ENCODE measurements at regions not wholly inside any gene's neighbourhood (a gene's known extent, or its start where the extent isn't known, plus 50 kb on each side); places are given as distances from the start of the nearest gene placed in this dataset.
A peak's percentile ranks its signal among the peaks of the same experiment; 100 is the strongest.

DNA sequence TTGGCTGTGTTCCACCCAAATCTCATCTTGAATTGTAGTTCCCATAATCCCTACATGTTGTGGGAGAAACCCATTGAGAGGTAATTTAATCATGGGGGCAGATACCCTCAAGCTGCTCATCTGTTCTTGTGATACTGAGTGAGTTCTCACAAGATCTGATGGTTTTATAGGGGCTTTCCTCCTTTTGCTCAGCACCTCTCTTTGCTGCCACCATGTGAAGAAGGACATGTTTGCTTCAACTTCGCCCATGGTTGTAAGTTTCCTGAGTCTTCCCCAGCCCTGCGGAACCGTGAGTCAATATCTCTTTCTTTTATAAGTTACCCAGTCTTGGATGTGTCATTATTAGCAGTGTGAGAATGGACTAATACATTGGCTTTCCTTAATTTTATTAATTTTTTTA is 527.8 kb downstream of the MDFIC start:
- Histone ChIP-seq H3K4me1 (ENCODE audit: control insufficient read depth in 2 of 2, insufficient read depth in 2 of 2, low read length in 2 of 2) (no peaks in the 10 kb centered on the region), H3K9me3 (ENCODE audit: control extremely low read depth in 1 of 3, control insufficient read depth in 2 of 3, insufficient read depth in 1 of 3, low read length in 2 of 3) (peaks cover 0 to 1% (median 0%) of the 10 kb centered on the region in 3 donors), H2AFZ (ENCODE audit: insufficient read depth, low read depth, low read length, poor library complexity, severe bottlenecking) (no peak overlapping the region), H3K4me2 (replicated peaks; ENCODE audit: low read depth, low read length, poor library complexity, severe bottlenecking) (no peak overlapping the region), H3K36me3 (replicated peaks in 1 of 2; ENCODE audit: control extremely low read depth in 1 of 2, control insufficient read depth in 1 of 2, extremely low read depth in 1 of 2, insufficient read depth in 2 of 2, low read length in 1 of 2) (no peaks in the 10 kb centered on the region), H3K27me3 (replicated peaks in 1 of 4; ENCODE audit: control extremely low read depth in 1 of 4, control insufficient read depth in 3 of 4, insufficient read depth in 4 of 4, low read length in 3 of 4) (peaks cover 0 to 6% (median 0%) of the 10 kb centered on the region in 4 experiments), H3K79me2 (ENCODE audit: control insufficient read depth, insufficient read depth, low read length) (no peaks in the 10 kb centered on the region), H4K20me1 (ENCODE audit: control insufficient read depth, insufficient read depth, low read length, poor library complexity, severe bottlenecking) (no peaks in the 10 kb centered on the region), H3K4me3 (ENCODE audit: control extremely low read depth in 1 of 5, extremely low read depth in 1 of 5, insufficient read depth in 1 of 5, low read depth in 2 of 5, low read length in 4 of 5) (no peak overlapping the region), H3K9ac (ENCODE audit: low read length) (no peak overlapping the region), H3K27ac (ENCODE audit: low read length in 2 of 2) (no peak overlapping the region)
- H3K4me1 Mint-ChIP-seq, result no peaks in the 10 kb centered on the region
- ChIA-PET POLR2A (no interaction called here), CTCF (interaction anchor here (1.2 to 2.1 kb wide), 3 partner anchors 23 to 584 kb away, joined by 3 to 10 read pairs (median 3); no protein-coding TSS in a partner anchor)
- no peaks in the 10 kb centered on the region for H3K9me3 Mint-ChIP-seq (ENCODE audit: insufficient read depth)
- no peak for TF ChIP-seq EZH2 (IDR thresholded peaks at IDR 0.05; ENCODE audit: borderline replicate concordance, insufficient read depth, low read depth, low read length, poor library complexity, severe bottlenecking)
- TF ChIP-seq, protein P1, sequence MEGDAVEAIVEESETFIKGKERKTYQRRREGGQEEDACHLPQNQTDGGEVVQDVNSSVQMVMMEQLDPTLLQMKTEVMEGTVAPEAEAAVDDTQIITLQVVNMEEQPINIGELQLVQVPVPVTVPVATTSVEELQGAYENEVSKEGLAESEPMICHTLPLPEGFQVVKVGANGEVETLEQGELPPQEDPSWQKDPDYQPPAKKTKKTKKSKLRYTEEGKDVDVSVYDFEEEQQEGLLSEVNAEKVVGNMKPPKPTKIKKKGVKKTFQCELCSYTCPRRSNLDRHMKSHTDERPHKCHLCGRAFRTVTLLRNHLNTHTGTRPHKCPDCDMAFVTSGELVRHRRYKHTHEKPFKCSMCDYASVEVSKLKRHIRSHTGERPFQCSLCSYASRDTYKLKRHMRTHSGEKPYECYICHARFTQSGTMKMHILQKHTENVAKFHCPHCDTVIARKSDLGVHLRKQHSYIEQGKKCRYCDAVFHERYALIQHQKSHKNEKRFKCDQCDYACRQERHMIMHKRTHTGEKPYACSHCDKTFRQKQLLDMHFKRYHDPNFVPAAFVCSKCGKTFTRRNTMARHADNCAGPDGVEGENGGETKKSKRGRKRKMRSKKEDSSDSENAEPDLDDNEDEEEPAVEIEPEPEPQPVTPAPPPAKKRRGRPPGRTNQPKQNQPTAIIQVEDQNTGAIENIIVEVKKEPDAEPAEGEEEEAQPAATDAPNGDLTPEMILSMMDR (IDR thresholded peaks at IDR 0.05), result no peak
- no CpG with 5 or more reads among the region's 3 CpGs for WGBS (ENCODE audit: insufficient coverage)
- no peak overlapping the region for H3K4me3 Mint-ChIP-seq
- peaks cover 22% of the 10 kb centered on the region for H3K27me3 Mint-ChIP-seq
- intact Hi-C loops (cut with micrococcal nuclease), result loop anchor here (5.0 kb wide), 1 partner anchor 92 kb away; no protein-coding TSS in a partner anchor
- H3K27ac Mint-ChIP-seq, result no peak overlapping the region
- ATAC-seq (ENCODE audit: low read depth) (no peak), DNase-seq (peak; percentile 47)

DNA sequence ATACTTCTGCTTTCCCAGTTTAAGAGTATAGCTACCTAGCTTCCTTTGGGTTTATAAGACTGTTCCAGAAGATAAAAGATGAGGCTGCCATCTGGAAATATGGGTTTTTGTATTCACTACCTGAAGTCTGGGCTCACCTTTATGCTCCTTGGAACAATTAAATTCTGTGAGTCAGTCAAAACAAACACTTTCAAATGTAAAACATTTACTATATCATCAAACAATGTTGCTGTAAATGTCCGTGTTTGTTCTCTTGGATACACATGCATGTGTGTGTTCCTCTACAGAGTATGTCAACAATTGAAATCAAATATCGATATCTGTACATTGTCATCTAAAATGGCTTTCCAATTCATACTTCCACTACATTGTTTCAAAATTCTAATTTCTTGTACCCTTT is 525.6 kb downstream of the MDFIC start:
- ChIA-PET CTCF (no interaction called here), POLR2A (no interaction called here)
- WGBS (ENCODE audit: insufficient coverage), result 100% methylated on average over 1 of the region's 2 CpGs
- Histone ChIP-seq H3K9me3 (ENCODE audit: control extremely low read depth in 1 of 3, control insufficient read depth in 2 of 3, insufficient read depth in 1 of 3, low read length in 2 of 3) (peaks cover 0 to 1% (median 0%) of the 10 kb centered on the region in 3 donors), H3K9ac (ENCODE audit: low read length) (no peak overlapping the region), H3K36me3 (replicated peaks in 1 of 2; ENCODE audit: control extremely low read depth in 1 of 2, control insufficient read depth in 1 of 2, extremely low read depth in 1 of 2, insufficient read depth in 2 of 2, low read length in 1 of 2) (no peaks in the 10 kb centered on the region), H3K4me3 (ENCODE audit: control extremely low read depth in 1 of 5, extremely low read depth in 1 of 5, insufficient read depth in 1 of 5, low read depth in 2 of 5, low read length in 4 of 5) (no peak overlapping the region), H3K27ac (ENCODE audit: low read length in 2 of 2) (no peak overlapping the region), H3K4me2 (replicated peaks; ENCODE audit: low read depth, low read length, poor library complexity, severe bottlenecking) (no peak overlapping the region), H3K4me1 (ENCODE audit: control insufficient read depth in 2 of 2, insufficient read depth in 2 of 2, low read length in 2 of 2) (no peaks in the 10 kb centered on the region), H2AFZ (ENCODE audit: insufficient read depth, low read depth, low read length, poor library complexity, severe bottlenecking) (no peak overlapping the region), H3K27me3 (replicated peaks in 1 of 4; ENCODE audit: control extremely low read depth in 1 of 4, control insufficient read depth in 3 of 4, insufficient read depth in 4 of 4, low read length in 3 of 4) (peaks cover 0 to 9% (median 0%) of the 10 kb centered on the region in 4 experiments), H3K79me2 (ENCODE audit: control insufficient read depth, insufficient read depth, low read length) (no peaks in the 10 kb centered on the region), H4K20me1 (ENCODE audit: control insufficient read depth, insufficient read depth, low read length, poor library complexity, severe bottlenecking) (no peaks in the 10 kb centered on the region)
- H3K9me3 Mint-ChIP-seq (ENCODE audit: insufficient read depth), result no peaks in the 10 kb centered on the region
- H3K4me1 Mint-ChIP-seq, result no peaks in the 10 kb centered on the region
- H3K27me3 Mint-ChIP-seq, result peaks cover 8% of the 10 kb centered on the region
- ATAC-seq (ENCODE audit: low read depth) (no peak), DNase-seq (no peak)
- intact Hi-C loops (cut with micrococcal nuclease), result loop anchor here (5.0 kb wide), 1 partner anchor 90 kb away; no protein-coding TSS in a partner anchor
- H3K27ac Mint-ChIP-seq, result no peak overlapping the region
- H3K4me3 Mint-ChIP-seq, result no peak overlapping the region
- TF ChIP-seq, protein P1 (IDR thresholded peaks at IDR 0.05), result no peak
- no peak for TF ChIP-seq EZH2 (IDR thresholded peaks at IDR 0.05; ENCODE audit: borderline replicate concordance, insufficient read depth, low read depth, low read length, poor library complexity, severe bottlenecking)
